Prostate gland (tissue), 2 donors: ENCODE measurements at regions not wholly inside any gene's neighbourhood (a gene's known extent, or its start where the extent isn't known, plus 50 kb on each side); places are given as distances from the start of the nearest gene placed in this dataset.

ENCODE experiments used
- CTCF ChIP-seq, 4 experiments: fragments of 200-600 bp in 2 of 4; fragments of 450-650 bp in 2 of 4; sonication (generic) in 2 of 4; IDR thresholded peaks; 1 replicate in 3 of 4; 2 replicates in 1 of 4; pipeline ENCODE4 v1.5.1; 2016 to 2019; ENCODE audit warnings: antibody characterized with exemption in 4 of 4, mild to moderate bottlenecking in 2 of 4, moderate library complexity in 2 of 4
- POLR2A ChIP-seq: fragments of 450-650 bp; IDR thresholded peaks from one replicate; pipeline ENCODE4 v1.6.1; 2016; ENCODE audit warnings: antibody characterized with exemption, mild to moderate bottlenecking
- POLR2AphosphoS5 ChIP-seq: sonication (generic); formaldehyde crosslinking; IDR thresholded peaks from one replicate; pipeline ENCODE4 v1.6.1; 2017; ENCODE audit warnings: antibody characterized with exemption

GRCh38 chr3:63034101-63034500 is 158.9 kb upstream of the CADPS start:
- TF ChIP-seq POLR2AphosphoS5 (no peak), CTCF (IDR thresholded peaks at IDR 0.05) (no peak), POLR2A (no peak)
